HepG2 (cell line): ENCODE measurements at regions not wholly inside any gene's neighbourhood (a gene's known extent, or its start where the extent isn't known, plus 50 kb on each side); places are given as distances from the start of the nearest gene placed in this dataset.

ENCODE experiments used
- ATAC-seq: fragments of 200-7000 bp; cut with Tn5 transposase; 3 replicates; pipeline ENCODE4 v1.9.1; 2020; ENCODE audit warnings: mild to moderate bottlenecking, moderate library complexity
- BruUV-seq: library from RNA; stranded (reverse); fragments of 400-500 nt; replicated peaks from 2 replicates; lab custom pipeline; 2021; lab: Mats Ljungman, UMichigan
- CTCF ChIA-PET: fragments of 300-600 bp; formaldehyde crosslinking; extraction: SDS; loops from one replicate; lab custom pipeline; 2021; ENCODE audit warnings: low total read pairs, inconsistent platforms, low intra/inter-chr PET ratio; lab: Yijun Ruan, JAX
- POLR2A ChIA-PET: fragments of 350-600 bp; sonication (Branson Sonifier 250); formaldehyde crosslinking; loops from one replicate; lab custom pipeline; 2020; ENCODE audit warnings: antibody characterized with exemption, inconsistent platforms; lab: Yijun Ruan, JAX
- DNase-seq: peaks from one replicate; pipeline ENCODE4 v3.0.0-alpha.2; 2015; ENCODE audit warnings: low spot score
- FAIRE-seq: peaks from 3 replicates; lab custom pipeline; 2011; peaks lifted over from hg19 to GRCh38; lab: Jason Lieb, UNC
- H2AFZ ChIP-seq: one replicate; pipeline ENCODE4 v1.6.1; 2011; ENCODE audit warnings: low read length, inconsistent platforms
- H3K27ac ChIP-seq: fragments of 300-600 bp; 3 replicates; pipeline ENCODE4 v1.8.0; 2011; ENCODE audit warnings: mixed run types, mild to moderate bottlenecking, mixed read lengths, low read length, inconsistent platforms; ENCODE audit not compliant: insufficient read depth; ENCODE audit errors: extremely low read length
- H3K27me3 ChIP-seq, 2 experiments: fragments of 200-600 bp in 1 of 2; 2 replicates in 1 of 2; 3 replicates in 1 of 2; pipeline versions ENCODE4 v1.6.0 to v1.8.0; 2011; ENCODE audit warnings: low read length in 2 of 2, mild to moderate bottlenecking in 2 of 2, moderate library complexity in 2 of 2, inconsistent platforms in 1 of 2; ENCODE audit not compliant: insufficient read depth in 2 of 2, control insufficient read depth in 1 of 2
- H3K36me3 ChIP-seq, 2 experiments: fragments of 200-600 bp in 1 of 2; replicated peaks in 1 of 2; 2 replicates in 1 of 2; 3 replicates in 1 of 2; pipeline versions ENCODE4 v1.5.1 to v1.8.0; 2011; ENCODE audit warnings: low read length in 2 of 2, inconsistent platforms in 1 of 2; ENCODE audit not compliant: insufficient read depth in 2 of 2, control insufficient read depth in 1 of 2
- H3K4me1 ChIP-seq: 2 replicates; pipeline ENCODE4 v1.5.1; 2012; ENCODE audit warnings: low read length, inconsistent platforms; ENCODE audit not compliant: insufficient read depth
- H3K4me2 ChIP-seq: 2 replicates; pipeline ENCODE4 v1.6.0; 2011; ENCODE audit warnings: low read depth, low read length, inconsistent platforms
- H3K4me3 ChIP-seq, 3 experiments: fragments of 200-600 bp in 1 of 3; sonication (generic), shearing (Covaris generic) in 1 of 3; replicated peaks in 1 of 3; 2 replicates each; pipeline ENCODE4 v1.5.1; 2011 to 2016; ENCODE audit warnings: low read length in 3 of 3, inconsistent platforms in 2 of 3, low read depth in 2 of 3, mild to moderate bottlenecking in 2 of 3, control low read depth in 1 of 3, mixed read lengths in 1 of 3; ENCODE audit not compliant: insufficient read depth in 1 of 3
- H3K79me2 ChIP-seq: one replicate; pipeline ENCODE4 v1.6.1; 2011; ENCODE audit warnings: low read length, inconsistent platforms; ENCODE audit not compliant: insufficient read depth
- H3K9ac ChIP-seq: 2 replicates; pipeline ENCODE4 v1.6.0; 2011; ENCODE audit warnings: mild to moderate bottlenecking, low read depth, low read length, inconsistent platforms; ENCODE audit not compliant: insufficient read depth
- H3K9me3 ChIP-seq: 2 replicates; pipeline ENCODE4 v1.5.1; 2012; ENCODE audit warnings: mild to moderate bottlenecking, low read length
- H4K20me1 ChIP-seq: 2 replicates; pipeline ENCODE4 v1.6.0; 2011; ENCODE audit warnings: inconsistent platforms, mild to moderate bottlenecking, low read length, moderate library complexity; ENCODE audit not compliant: insufficient read depth
- MEF2D ChIP-seq: sonication (generic); formaldehyde crosslinking; IDR thresholded peaks from 2 replicates; pipeline ENCODE4 v1.5.1; 2020; ENCODE audit warnings: mild to moderate bottlenecking, missing genetic modification reagents
- REPIN1 ChIP-seq: sonication (generic); formaldehyde crosslinking; IDR thresholded peaks from 2 replicates; pipeline ENCODE4 v1.8.0; 2022; ENCODE audit warnings: missing genetic modification reagents, low read depth, mild to moderate bottlenecking, borderline replicate concordance
- ZMYM4 ChIP-seq: sonication (generic); formaldehyde crosslinking; IDR thresholded peaks from 2 replicates; pipeline ENCODE4 v1.8.1; 2023; ENCODE audit warnings: mild to moderate bottlenecking, missing genetic modification reagents
- ZNF124 ChIP-seq: sonication (generic); formaldehyde crosslinking; IDR thresholded peaks from 2 replicates; pipeline ENCODE4 v1.4.0; 2020; ENCODE audit warnings: missing genetic modification reagents
- ZNF441 ChIP-seq: sonication (generic); formaldehyde crosslinking; IDR thresholded peaks from 2 replicates; pipeline ENCODE4 v1.7.0; 2021; ENCODE audit warnings: missing genetic modification reagents, borderline replicate concordance
- ZSCAN29 ChIP-seq: sonication (generic); formaldehyde crosslinking; conservative IDR thresholded peaks from 2 replicates; pipeline ENCODE4 v1.4.0; 2020; ENCODE audit warnings: mild to moderate bottlenecking, missing genetic modification reagents
- WGBS: methylation state at CpG from one replicate; pipeline ENCODE4 v1.1.6; 2017; ENCODE audit warnings: low lambda C conversion rate; 5-methylcytosine and 5-hydroxymethylcytosine counted together
- in situ Hi-C: cut with HindIII; loops from 2 replicates; pipeline ENCODE4 v1.10.0; 2017; ENCODE audit warnings: low pct_unique_long_range_greater_than_20kb; ENCODE audit not compliant: extremely low pct_ligation_motif_present
- intact Hi-C: fragments of 100-400 bp; cut with micrococcal nuclease; formaldehyde crosslinking; loops from one replicate; pipeline ENCODE4 v1.10.0; 2022; ENCODE audit not compliant: unreplicated experiment
- TF ChIP-seq, protein P1 (sequence below): sonication (generic); formaldehyde crosslinking; IDR thresholded peaks from 2 replicates; pipeline ENCODE4 v1.4.0; 2020; ENCODE audit warnings: low read depth, missing genetic modification reagents

DNA sequence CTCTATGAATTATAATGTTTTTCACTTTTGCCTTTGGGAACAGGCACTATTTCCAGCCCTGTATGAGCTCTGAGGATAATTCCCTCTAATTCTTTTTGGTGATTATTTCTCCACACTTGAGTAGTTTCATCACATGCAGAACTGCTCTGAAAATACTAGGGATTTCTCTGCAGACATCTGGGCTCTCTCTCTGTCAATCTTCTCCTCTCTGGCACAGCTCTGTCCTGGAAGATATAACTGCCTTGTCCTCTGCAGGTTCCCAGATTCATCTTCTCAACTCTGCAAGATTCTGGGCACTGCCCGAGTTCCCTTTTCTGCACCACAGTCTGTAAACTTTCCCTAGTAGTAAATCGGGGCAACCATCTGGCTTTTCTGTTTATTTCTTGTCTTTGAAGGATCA, 131.3 kb upstream of the FMN2 start (continued):
- TF ChIP-seq, protein P1, sequence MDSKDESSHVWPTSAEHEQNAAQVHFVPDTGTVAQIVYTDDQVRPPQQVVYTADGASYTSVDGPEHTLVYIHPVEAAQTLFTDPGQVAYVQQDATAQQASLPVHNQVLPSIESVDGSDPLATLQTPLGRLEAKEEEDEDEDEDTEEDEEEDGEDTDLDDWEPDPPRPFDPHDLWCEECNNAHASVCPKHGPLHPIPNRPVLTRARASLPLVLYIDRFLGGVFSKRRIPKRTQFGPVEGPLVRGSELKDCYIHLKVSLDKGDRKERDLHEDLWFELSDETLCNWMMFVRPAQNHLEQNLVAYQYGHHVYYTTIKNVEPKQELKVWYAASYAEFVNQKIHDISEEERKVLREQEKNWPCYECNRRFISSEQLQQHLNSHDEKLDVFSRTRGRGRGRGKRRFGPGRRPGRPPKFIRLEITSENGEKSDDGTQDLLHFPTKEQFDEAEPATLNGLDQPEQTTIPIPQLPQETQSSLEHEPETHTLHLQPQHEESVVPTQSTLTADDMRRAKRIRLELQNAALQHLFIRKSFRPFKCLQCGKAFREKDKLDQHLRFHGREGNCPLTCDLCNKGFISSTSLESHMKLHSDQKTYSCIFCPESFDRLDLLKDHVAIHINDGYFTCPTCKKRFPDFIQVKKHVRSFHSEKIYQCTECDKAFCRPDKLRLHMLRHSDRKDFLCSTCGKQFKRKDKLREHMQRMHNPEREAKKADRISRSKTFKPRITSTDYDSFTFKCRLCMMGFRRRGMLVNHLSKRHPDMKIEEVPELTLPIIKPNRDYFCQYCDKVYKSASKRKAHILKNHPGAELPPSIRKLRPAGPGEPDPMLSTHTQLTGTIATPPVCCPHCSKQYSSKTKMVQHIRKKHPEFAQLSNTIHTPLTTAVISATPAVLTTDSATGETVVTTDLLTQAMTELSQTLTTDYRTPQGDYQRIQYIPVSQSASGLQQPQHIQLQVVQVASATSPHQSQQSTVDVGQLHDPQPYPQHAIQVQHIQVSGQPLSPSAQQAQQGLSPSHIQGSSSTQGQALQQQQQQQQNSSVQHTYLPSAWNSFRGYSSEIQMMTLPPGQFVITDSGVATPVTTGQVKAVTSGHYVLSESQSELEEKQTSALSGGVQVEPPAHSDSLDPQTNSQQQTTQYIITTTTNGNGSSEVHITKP (CRISPR knock-in tag): no peak
- no peak for TF ChIP-seq MEF2D (CRISPR knock-in tag)
- TF ChIP-seq ZMYM4 (CRISPR knock-in tag): no peak
- no peak for TF ChIP-seq ZNF441 (CRISPR knock-in tag)
- TF ChIP-seq, all 625 proteins: peak for 0

DNA sequence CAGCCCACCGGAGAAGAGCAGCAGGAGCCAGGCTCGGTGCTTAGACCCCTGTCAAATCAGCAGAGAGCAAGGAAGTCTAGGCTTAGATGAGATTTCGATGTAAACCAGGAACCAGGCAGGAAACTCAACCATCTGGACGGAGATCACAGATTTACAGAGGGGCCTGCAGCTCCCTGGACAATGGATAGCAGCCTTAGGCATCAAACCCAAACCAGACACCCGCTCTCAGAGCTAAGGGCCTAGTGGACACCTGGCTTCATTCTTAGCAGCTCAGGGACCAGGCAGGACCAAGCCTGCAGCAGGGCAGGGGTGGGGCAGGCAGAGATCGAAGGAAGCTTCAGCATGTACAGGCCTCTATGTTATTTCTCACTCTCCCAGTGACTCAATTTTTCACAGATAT, 127.8 kb upstream of the FMN2 start:
- CTCF ChIA-PET: no interaction called here
- BruUV-seq: no TSS peak

More for the DNA sequence above, 127.8 kb upstream of the FMN2 start:
- Histone ChIP-seq H3K36me3 (no peaks in the 10 kb centered on the region), H3K4me1 (no peaks in the 10 kb centered on the region), H3K4me3 (no peak overlapping the region), H3K4me2 (no peak overlapping the region), H3K9ac (no peak overlapping the region), H3K27ac (no peak overlapping the region), H3K27me3 (peaks cover 0 to 6% of the 10 kb centered on the region in 2 experiments; a peak in 2 of 5 replicates), H3K79me2 (no peaks in the 10 kb centered on the region), H4K20me1 (no peaks in the 10 kb centered on the region), H3K9me3 (no peaks in the 10 kb centered on the region), H2AFZ (no peak overlapping the region)
- WGBS: 0% methylated on average over 4 of the region's 6 CpGs
- in situ Hi-C loops: no loop called here
- no peak for ATAC-seq
- POLR2A ChIA-PET: no interaction called here
- DNase-seq: no peak
- intact Hi-C loops: no loop called here
- no peak for FAIRE-seq
- TF ChIP-seq ZNF124 (CRISPR knock-in tag): no peak
- TF ChIP-seq REPIN1 (CRISPR knock-in tag): no peak
- TF ChIP-seq ZSCAN29 (CRISPR knock-in tag): no peak
